ENCODE measurements at regions not wholly inside any gene's neighbourhood (a gene's known extent, or its start where the extent isn't known, plus 50 kb on each side); places are given as distances from the start of the nearest gene placed in this dataset.

- ChIA-PET CTCF (no interaction called here), POLR2A (no interaction called here)
- Histone ChIP-seq H3K9me3 (ENCODE audit: control insufficient read depth, insufficient read depth, low read depth, low read length) (no peaks in the 10 kb centered on the region), H3K4me3 (ENCODE audit: low read depth, low read length) (no peak overlapping the region), H3K4me1 (ENCODE audit: control insufficient read depth, insufficient read depth, low read length) (no peaks in the 10 kb centered on the region), H3K27ac (ENCODE audit: extremely low read depth, low read depth, low read length) (no peak overlapping the region), H3K36me3 (ENCODE audit: control insufficient read depth in 2 of 2, insufficient read depth in 1 of 2, low read length in 2 of 2) (no peaks in the 10 kb centered on the region)
- TF ChIP-seq ZSCAN4 (tag by site-specific recombination; IDR thresholded peaks at IDR 0.05) (peak; percentile 95), SP2 (tag by site-specific recombination; IDR thresholded peaks at IDR 0.05) (no peak)
These were observed 158.1 kb upstream of the SGCG start for GRCh38 chr13:23022704-23023103.

- Histone ChIP-seq H3K4me3 (ENCODE audit: low read depth, low read length) (no peak overlapping the region), H3K36me3 (ENCODE audit: control insufficient read depth in 2 of 2, insufficient read depth in 1 of 2, low read length in 2 of 2) (no peaks in the 10 kb centered on the region), H3K27ac (ENCODE audit: extremely low read depth, low read depth, low read length) (no peak overlapping the region), H3K9me3 (ENCODE audit: control insufficient read depth, insufficient read depth, low read depth, low read length) (no peaks in the 10 kb centered on the region), H3K4me1 (ENCODE audit: control insufficient read depth, insufficient read depth, low read length) (no peaks in the 10 kb centered on the region)
- CTCF ChIA-PET: no interaction called here
- TF ChIP-seq ZNF239 (tag by site-specific recombination; IDR thresholded peaks at IDR 0.05) (no peak), ZFP41 (tag by site-specific recombination; IDR thresholded peaks at IDR 0.05; ENCODE audit: borderline replicate concordance) (no peak)
- POLR2A ChIA-PET: no interaction called here
These were observed 154.7 kb upstream of the SGCG start for GRCh38 chr13:23025864-23026608.

- ChIA-PET CTCF (no interaction called here), POLR2A (no interaction called here)
- Histone ChIP-seq H3K4me3 (ENCODE audit: low read depth, low read length) (no peak overlapping the region), H3K27ac (ENCODE audit: extremely low read depth, low read depth, low read length) (no peak overlapping the region), H3K9me3 (ENCODE audit: control insufficient read depth, insufficient read depth, low read depth, low read length) (no peaks in the 10 kb centered on the region), H3K36me3 (ENCODE audit: control insufficient read depth in 2 of 2, insufficient read depth in 1 of 2, low read length in 2 of 2) (no peaks in the 10 kb centered on the region), H3K4me1 (ENCODE audit: control insufficient read depth, insufficient read depth, low read length) (no peaks in the 10 kb centered on the region)
- TF ChIP-seq ZNF571 (tag by site-specific recombination; IDR thresholded peaks at IDR 0.05) (no peak), KLF1 (tag by site-specific recombination; IDR thresholded peaks at IDR 0.05) (no peak), ZNF792 (tag by site-specific recombination; IDR thresholded peaks at IDR 0.05) (no peak), ZSCAN30 (tag by site-specific recombination; IDR thresholded peaks at IDR 0.05) (no peak), GLI4 (tag by site-specific recombination; IDR thresholded peaks at IDR 0.05) (no peak), HOXA7 (CRISPR knock-in tag; IDR thresholded peaks at IDR 0.05; ENCODE audit: borderline replicate concordance) (no peak), ZNF146 (tag by site-specific recombination; IDR thresholded peaks at IDR 0.05) (no peak), HOXD13 (CRISPR knock-in tag; IDR thresholded peaks at IDR 0.05; ENCODE audit: borderline replicate concordance) (no peak), WT1 (tag by site-specific recombination; IDR thresholded peaks at IDR 0.05) (no peak), ZNF26 (tag by site-specific recombination; IDR thresholded peaks at IDR 0.05) (no peak), TCF7L2 (IDR thresholded peaks at IDR 0.05; ENCODE audit: borderline replicate concordance, low read depth, low read length) (no peak), ZNF473 (tag by site-specific recombination; IDR thresholded peaks at IDR 0.05) (no peak), ZNF549 (tag by site-specific recombination; IDR thresholded peaks at IDR 0.05) (no peak), ZFP41 (tag by site-specific recombination; IDR thresholded peaks at IDR 0.05; ENCODE audit: borderline replicate concordance) (no peak), SP7 (tag by site-specific recombination; IDR thresholded peaks at IDR 0.05) (no peak), PRDM2 (tag by site-specific recombination; IDR thresholded peaks at IDR 0.05; ENCODE audit: borderline replicate concordance) (no peak), ZBTB49 (tag by site-specific recombination; IDR thresholded peaks at IDR 0.05; ENCODE audit: low read depth) (no peak)
These were observed 141.4 kb upstream of the SGCG start for GRCh38 chr13:23039266-23039935.
